ENCODE measurements at regions not wholly inside any gene's neighbourhood (a gene's known extent, or its start where the extent isn't known, plus 50 kb on each side); places are given as distances from the start of the nearest gene placed in this dataset.

DNA sequence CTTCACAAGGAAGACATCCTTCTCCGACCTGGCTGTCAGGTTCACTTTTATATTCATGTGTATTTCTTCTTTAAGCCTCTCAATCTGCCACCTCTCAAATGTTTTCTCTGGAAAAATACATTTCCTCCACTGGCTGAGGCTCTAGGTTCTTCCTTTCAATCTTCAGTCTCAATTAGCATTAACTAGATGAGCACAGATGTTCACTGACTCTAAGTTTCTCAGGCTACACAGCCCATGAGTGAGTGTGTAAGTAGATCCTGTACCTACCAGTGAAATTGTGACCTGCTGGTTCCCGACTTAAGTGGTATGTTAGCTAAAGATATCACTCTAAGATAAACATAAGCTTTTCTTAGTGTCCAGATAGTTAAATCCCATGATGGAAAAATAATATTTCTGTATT is 206.9 kb downstream of the ADAMTS15 start:
- TF ChIP-seq, protein P1, sequence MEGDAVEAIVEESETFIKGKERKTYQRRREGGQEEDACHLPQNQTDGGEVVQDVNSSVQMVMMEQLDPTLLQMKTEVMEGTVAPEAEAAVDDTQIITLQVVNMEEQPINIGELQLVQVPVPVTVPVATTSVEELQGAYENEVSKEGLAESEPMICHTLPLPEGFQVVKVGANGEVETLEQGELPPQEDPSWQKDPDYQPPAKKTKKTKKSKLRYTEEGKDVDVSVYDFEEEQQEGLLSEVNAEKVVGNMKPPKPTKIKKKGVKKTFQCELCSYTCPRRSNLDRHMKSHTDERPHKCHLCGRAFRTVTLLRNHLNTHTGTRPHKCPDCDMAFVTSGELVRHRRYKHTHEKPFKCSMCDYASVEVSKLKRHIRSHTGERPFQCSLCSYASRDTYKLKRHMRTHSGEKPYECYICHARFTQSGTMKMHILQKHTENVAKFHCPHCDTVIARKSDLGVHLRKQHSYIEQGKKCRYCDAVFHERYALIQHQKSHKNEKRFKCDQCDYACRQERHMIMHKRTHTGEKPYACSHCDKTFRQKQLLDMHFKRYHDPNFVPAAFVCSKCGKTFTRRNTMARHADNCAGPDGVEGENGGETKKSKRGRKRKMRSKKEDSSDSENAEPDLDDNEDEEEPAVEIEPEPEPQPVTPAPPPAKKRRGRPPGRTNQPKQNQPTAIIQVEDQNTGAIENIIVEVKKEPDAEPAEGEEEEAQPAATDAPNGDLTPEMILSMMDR (IDR thresholded peaks at IDR 0.05; ENCODE audit: low read length, missing control alignments), result no peak
- DNase-seq (ENCODE audit: low read depth), result no peak
- H3K4me3 ChIP-seq (replicated peaks; ENCODE audit: low read depth, low read length), result no peak overlapping the region

DNA sequence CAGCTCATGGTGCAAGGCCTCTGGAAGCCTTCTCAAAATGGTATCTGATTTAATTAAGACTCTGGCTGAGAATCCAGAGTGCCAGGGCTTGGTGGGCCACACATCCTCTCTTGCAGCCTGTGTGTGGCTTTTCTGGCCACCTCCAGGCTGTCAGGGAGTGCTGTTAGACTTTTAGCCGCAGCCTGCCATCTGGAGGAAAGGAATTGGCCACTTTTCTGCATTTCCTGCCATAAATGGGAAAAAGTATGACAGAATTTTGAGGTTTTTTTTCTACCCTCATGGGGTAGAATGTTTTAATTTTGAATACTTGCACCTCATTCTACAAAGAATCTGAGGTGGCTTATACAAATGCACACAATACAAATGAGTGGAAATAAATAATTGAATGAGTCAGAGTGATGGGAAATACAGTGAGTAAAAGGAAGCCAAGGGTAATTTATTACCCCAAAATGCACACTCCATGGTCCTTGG is 218.4 kb downstream of the ADAMTS15 start:
- DNase-seq (ENCODE audit: low read depth), result peak; percentile 33
- no peak overlapping the region for H3K4me3 ChIP-seq (replicated peaks; ENCODE audit: low read depth, low read length)

GRCh38 chr11:130668751-130669150 is 220.3 kb downstream of the ADAMTS15 start:
- no peak overlapping the region for H3K4me3 ChIP-seq (replicated peaks; ENCODE audit: low read depth, low read length)

More for the DNA sequence above, 218.4 kb downstream of the ADAMTS15 start:
- TF ChIP-seq, protein P1 (IDR thresholded peaks at IDR 0.05; ENCODE audit: low read length, missing control alignments), result peak; percentile 15

DNA sequence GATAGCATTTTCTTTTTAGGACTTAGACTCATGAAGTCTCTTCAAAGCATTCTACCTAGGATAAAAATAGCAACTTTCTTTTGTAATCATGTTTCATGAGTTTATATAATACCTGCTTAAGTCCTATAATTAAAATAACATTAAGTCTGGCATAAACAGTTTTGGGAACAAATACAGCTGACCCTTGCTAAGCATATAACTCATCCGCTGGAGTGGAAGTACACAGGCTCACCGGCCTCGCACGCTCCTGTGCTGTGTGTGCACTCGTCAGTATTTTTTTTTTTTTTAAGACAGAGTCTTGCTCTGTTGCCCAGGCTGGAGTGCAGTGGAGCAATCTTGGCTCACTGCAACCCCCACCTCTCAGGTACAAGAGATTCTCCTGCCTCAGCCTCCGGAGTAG is 221.8 kb downstream of the ADAMTS15 start:
- no peak overlapping the region for H3K4me3 ChIP-seq (replicated peaks; ENCODE audit: low read depth, low read length)
- TF ChIP-seq, protein P1 (IDR thresholded peaks at IDR 0.05; ENCODE audit: low read length, missing control alignments), result no peak
- no peak for DNase-seq (ENCODE audit: low read depth)

More at GRCh38 chr11:130668751-130669150, 220.3 kb downstream of the ADAMTS15 start:
- TF ChIP-seq, protein P1 (IDR thresholded peaks at IDR 0.05; ENCODE audit: low read length, missing control alignments), result no peak
- no peak for DNase-seq (ENCODE audit: low read depth)

DNA sequence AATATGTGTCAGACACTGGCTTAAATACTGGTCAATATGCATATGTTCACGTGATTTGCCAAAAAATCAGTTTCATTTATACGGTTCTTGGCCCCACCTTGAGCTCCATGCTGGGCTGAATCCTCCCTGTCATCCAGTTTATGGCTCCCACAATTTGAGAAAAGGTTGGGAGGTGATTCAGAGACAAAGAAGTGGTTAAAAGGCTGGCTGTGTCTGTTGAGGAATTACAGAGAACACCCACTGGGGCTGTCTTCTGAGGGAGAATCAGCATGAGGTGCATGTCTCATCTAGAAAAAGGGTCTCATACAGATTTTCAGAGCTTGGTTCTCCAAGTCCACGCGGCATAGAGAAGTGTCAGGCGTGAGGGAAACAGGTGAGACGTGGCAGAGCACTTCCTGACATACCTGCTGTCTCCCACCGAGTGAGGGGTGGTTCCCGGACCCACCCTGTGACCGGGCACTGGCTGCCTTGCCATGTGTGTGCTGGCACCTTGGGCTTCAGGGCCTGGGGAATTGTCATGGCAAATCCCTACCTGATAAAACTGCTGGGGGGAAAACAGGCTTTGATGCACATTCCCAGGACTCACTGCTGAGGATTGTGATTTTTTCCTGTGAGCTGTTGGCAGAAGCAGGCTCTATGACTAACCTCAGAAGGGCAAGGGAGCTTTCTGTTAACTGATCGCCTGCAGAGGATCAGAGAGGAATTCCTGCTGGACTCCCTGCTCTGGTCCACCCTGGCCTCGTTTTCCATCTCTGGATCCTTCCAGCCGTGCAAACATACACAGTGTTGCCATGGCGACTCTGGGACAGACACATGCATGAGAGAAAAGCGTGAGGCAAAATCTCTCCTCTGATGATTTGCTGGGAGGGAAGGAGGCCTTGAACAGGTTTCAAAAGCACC is 223.6 kb downstream of the ADAMTS15 start:
- TF ChIP-seq, protein P1 (IDR thresholded peaks at IDR 0.05; ENCODE audit: low read length, missing control alignments), result no peak
- peak; percentile 87 for DNase-seq (ENCODE audit: low read depth)
- H3K4me3 ChIP-seq (replicated peaks; ENCODE audit: low read depth, low read length), result no peak overlapping the region

- no peak overlapping the region for H3K4me3 ChIP-seq (replicated peaks; ENCODE audit: low read depth, low read length)
- no peak for DNase-seq (ENCODE audit: low read depth)
- TF ChIP-seq, protein P1 (IDR thresholded peaks at IDR 0.05; ENCODE audit: low read length, missing control alignments), result no peak
Measured at GRCh38 chr11:130672911-130673310, 224.5 kb downstream of the ADAMTS15 start.

Measured in fibroblast of pulmonary artery (primary cell).